GM12872 (cell line): ENCODE measurements at regions not wholly inside any gene's neighbourhood (a gene's known extent, or its start where the extent isn't known, plus 50 kb on each side); places are given as distances from the start of the nearest gene placed in this dataset.

Experiments used
- TF ChIP-seq, protein P1 (sequence below): IDR thresholded peaks from 3 replicates; pipeline ENCODE4 v1.5.1; 2011; ENCODE audit warnings: low read depth, mild to moderate bottlenecking, low read length, moderate library complexity; ENCODE audit not compliant: insufficient read depth

- TF ChIP-seq, protein P1, sequence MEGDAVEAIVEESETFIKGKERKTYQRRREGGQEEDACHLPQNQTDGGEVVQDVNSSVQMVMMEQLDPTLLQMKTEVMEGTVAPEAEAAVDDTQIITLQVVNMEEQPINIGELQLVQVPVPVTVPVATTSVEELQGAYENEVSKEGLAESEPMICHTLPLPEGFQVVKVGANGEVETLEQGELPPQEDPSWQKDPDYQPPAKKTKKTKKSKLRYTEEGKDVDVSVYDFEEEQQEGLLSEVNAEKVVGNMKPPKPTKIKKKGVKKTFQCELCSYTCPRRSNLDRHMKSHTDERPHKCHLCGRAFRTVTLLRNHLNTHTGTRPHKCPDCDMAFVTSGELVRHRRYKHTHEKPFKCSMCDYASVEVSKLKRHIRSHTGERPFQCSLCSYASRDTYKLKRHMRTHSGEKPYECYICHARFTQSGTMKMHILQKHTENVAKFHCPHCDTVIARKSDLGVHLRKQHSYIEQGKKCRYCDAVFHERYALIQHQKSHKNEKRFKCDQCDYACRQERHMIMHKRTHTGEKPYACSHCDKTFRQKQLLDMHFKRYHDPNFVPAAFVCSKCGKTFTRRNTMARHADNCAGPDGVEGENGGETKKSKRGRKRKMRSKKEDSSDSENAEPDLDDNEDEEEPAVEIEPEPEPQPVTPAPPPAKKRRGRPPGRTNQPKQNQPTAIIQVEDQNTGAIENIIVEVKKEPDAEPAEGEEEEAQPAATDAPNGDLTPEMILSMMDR, result peak; percentile 27; the same call in 1 of the 3 replicates
Observed at GRCh38 chr1:68819190-68819829, 322.4 kb upstream of the DEPDC1 start.

GRCh38 chr1:68820151-68820550 lies 323.3 kb upstream of the DEPDC1 start:
- TF ChIP-seq, protein P1, result no peak

- TF ChIP-seq, protein P1, result no peak
Observed at GRCh38 chr1:68826836-68827235, 330.0 kb upstream of the DEPDC1 start.

DNA sequence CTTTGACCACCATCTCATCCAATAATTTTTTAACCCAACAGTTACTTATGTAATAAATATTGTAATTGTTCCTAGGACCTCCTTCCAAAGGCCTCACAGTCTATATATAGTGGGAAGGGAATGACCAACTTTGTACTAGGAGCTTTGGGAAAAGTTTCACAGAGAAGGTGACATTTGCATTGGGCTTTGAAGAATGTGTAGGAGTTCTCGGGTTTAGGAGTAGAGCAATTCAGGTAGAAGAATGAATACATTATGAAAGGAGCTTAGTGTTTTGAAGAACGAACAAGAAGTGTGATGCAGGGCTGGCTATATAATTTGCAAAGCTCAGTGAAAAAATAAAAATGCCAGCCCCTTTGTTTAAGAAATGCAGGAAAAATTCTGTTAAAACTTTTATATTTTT lies 330.4 kb upstream of the DEPDC1 start:
- TF ChIP-seq, protein P1, result no peak

DNA sequence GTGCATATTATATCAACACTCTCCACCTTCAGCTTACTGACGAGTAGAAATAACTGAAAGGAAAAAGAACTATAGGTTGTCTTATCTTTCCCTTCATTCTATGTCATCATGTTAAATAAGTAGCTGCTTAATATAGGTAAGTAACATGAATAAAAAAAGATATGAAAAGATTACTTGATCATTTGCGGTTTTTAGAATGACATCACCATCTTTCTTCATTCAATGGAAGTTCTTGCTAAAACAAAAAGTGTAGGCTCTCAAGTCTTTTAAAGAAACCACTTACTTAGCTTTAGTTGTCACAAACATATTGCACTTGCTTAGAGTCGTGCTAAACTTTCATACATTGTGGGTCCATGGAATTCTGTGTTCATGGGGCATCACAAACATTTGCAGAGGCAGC lies 331.1 kb upstream of the DEPDC1 start:
- TF ChIP-seq, protein P1, result no peak

GRCh38 chr1:68831281-68831680 lies 334.4 kb upstream of the DEPDC1 start:
- TF ChIP-seq, protein P1, result no peak

- TF ChIP-seq, protein P1, result no peak
Observed at GRCh38 chr1:68848017-68848416, 351.1 kb upstream of the DEPDC1 start.
